ENCODE measurements at regions not wholly inside any gene's neighbourhood (a gene's known extent, or its start where the extent isn't known, plus 50 kb on each side); places are given as distances from the start of the nearest gene placed in this dataset.
"Not testable (repeated sequence)": the region's sequence is repeated elsewhere in the genome, so short reads cannot be mapped to it uniquely, and the experiment has no call there.

DNA sequence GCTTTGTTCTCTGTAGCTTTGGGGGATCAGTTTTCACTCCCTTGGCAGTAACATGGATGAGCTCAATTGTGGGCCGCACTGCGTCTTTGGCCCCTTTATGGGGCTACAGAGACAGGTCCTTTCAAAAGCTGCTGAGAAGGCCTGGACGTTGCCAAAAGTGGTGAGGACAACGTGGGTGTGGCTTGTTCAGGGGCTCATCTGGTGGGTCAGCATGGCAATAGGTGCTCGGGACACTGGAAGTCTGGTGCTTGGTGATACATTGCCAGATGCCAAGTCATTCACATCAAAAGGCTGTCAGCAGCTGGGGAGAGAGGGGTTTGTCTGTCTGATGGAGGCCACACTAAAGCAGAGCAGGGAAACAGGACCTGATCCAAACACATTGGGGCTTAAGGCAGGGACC, 149.8 kb upstream of the EOLA2 start:
- Histone ChIP-seq H3K4me3 (ENCODE audit: low read depth, low read length, poor library complexity, severe bottlenecking) (no peak overlapping the region), H3K36me3 (ENCODE audit: insufficient read depth, low read length, poor library complexity, severe bottlenecking) (no peaks in the 10 kb centered on the region), H3K4me1 (ENCODE audit: insufficient read depth, low read length, poor library complexity, severe bottlenecking) (no peaks in the 10 kb centered on the region), H3K27ac (ENCODE audit: low read depth, low read length, poor library complexity, severe bottlenecking) (no peak overlapping the region), H3K27me3 (replicated peaks; ENCODE audit: insufficient read depth, low read depth, low read length, poor library complexity) (no peaks in the 10 kb centered on the region), H3K9me3 (ENCODE audit: low read depth, low read length, poor library complexity, severe bottlenecking) (no peaks in the 10 kb centered on the region)
- CTCF ChIA-PET = no interaction called here
- BruUV-seq (replicated peaks) = no TSS peak
- POLR2A ChIA-PET (ENCODE audit: low non-redundant PET) = no interaction called here
- no peak for DNase-seq (ENCODE audit: low spot score)
- TF ChIP-seq, protein P1, sequence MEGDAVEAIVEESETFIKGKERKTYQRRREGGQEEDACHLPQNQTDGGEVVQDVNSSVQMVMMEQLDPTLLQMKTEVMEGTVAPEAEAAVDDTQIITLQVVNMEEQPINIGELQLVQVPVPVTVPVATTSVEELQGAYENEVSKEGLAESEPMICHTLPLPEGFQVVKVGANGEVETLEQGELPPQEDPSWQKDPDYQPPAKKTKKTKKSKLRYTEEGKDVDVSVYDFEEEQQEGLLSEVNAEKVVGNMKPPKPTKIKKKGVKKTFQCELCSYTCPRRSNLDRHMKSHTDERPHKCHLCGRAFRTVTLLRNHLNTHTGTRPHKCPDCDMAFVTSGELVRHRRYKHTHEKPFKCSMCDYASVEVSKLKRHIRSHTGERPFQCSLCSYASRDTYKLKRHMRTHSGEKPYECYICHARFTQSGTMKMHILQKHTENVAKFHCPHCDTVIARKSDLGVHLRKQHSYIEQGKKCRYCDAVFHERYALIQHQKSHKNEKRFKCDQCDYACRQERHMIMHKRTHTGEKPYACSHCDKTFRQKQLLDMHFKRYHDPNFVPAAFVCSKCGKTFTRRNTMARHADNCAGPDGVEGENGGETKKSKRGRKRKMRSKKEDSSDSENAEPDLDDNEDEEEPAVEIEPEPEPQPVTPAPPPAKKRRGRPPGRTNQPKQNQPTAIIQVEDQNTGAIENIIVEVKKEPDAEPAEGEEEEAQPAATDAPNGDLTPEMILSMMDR (conservative IDR thresholded peaks at IDR 0.05; ENCODE audit: low read depth, low read length) = no peak
- TF ChIP-seq EZH2 (IDR thresholded peaks at IDR 0.05; ENCODE audit: borderline replicate concordance, low read depth, low read length, poor library complexity, severe bottlenecking) = no peak
- intact Hi-C loops (cut with micrococcal nuclease; ENCODE audit: unreplicated experiment) = no loop called here

DNA sequence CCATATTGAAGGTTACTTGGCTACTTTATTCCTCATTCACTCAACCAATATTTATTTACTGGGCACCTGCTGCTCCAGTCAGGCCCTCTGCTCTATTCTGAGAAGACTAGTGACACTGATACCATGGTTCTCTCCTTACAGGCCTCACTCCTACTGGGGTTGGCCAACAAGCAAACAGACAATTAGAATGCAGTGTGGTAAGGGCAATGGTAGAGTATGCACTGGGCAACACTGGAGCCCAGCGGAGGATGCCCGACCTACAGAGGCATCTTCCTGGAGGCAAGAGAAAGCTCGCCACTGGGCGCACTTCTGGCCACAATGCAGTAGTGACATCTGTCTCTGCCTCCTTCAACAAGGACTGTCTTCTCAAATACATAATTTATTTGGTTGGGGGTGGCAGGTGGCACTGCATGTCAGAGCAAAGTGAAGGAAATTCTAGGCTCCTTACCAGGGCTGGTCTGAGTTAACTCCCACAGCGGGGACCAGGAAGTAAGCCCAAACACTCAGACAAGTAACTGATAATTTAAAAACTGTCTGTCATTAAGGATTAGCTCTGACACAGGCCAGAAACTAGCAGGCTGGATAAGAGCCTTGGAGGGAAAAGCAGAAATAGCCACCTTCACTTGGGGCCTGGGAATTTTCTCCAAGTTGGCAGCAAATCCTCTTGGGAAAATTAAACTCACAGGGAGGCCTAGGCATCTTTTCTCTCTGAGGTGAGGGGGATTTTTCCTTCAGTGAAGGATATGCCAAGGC, 150.7 kb upstream of the EOLA2 start:
- intact Hi-C loops (cut with micrococcal nuclease; ENCODE audit: unreplicated experiment) = no loop called here
- no peak overlapping the region for H3K4me3 ChIP-seq (ENCODE audit: low read depth, low read length, poor library complexity, severe bottlenecking)
- no peaks in the 10 kb centered on the region for H3K4me1 ChIP-seq (ENCODE audit: insufficient read depth, low read length, poor library complexity, severe bottlenecking)
- no peaks in the 10 kb centered on the region for H3K36me3 ChIP-seq (ENCODE audit: insufficient read depth, low read length, poor library complexity, severe bottlenecking)
- POLR2A ChIA-PET (ENCODE audit: low non-redundant PET) = no interaction called here
- no peak for DNase-seq (ENCODE audit: low spot score)
- no peaks in the 10 kb centered on the region for H3K27me3 ChIP-seq (replicated peaks; ENCODE audit: insufficient read depth, low read depth, low read length, poor library complexity)
- BruUV-seq (replicated peaks) = no TSS peak
- no peak for TF ChIP-seq EZH2 (IDR thresholded peaks at IDR 0.05; ENCODE audit: borderline replicate concordance, low read depth, low read length, poor library complexity, severe bottlenecking)
- TF ChIP-seq, protein P1 (conservative IDR thresholded peaks at IDR 0.05; ENCODE audit: low read depth, low read length) = no peak
- H3K27ac ChIP-seq (ENCODE audit: low read depth, low read length, poor library complexity, severe bottlenecking) = no peak overlapping the region
- CTCF ChIA-PET = no interaction called here
- no peaks in the 10 kb centered on the region for H3K9me3 ChIP-seq (ENCODE audit: low read depth, low read length, poor library complexity, severe bottlenecking)

DNA sequence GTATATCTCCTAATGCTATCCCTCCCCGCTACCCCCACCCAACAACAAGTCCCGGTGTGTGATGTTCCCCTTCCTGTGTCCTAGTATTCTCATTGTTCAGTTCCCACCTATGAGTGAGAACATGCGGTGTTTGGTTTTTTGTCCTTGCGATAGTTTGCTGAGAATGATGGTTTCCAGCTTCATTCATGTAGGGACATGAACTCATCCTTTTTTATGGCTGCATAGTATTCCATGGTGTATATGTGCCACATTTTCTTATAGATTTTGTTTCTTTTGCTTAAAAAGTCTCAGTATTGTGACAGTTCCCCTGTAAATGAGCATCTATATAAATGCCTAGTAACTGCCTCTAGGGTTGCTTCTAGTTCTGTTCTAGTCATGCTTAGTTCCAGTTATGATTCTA, 153.0 kb upstream of the EOLA2 start:
- H3K4me3 ChIP-seq (ENCODE audit: low read depth, low read length, poor library complexity, severe bottlenecking); POLR2A ChIA-PET (ENCODE audit: low non-redundant PET): not testable (repeated sequence)

DNA sequence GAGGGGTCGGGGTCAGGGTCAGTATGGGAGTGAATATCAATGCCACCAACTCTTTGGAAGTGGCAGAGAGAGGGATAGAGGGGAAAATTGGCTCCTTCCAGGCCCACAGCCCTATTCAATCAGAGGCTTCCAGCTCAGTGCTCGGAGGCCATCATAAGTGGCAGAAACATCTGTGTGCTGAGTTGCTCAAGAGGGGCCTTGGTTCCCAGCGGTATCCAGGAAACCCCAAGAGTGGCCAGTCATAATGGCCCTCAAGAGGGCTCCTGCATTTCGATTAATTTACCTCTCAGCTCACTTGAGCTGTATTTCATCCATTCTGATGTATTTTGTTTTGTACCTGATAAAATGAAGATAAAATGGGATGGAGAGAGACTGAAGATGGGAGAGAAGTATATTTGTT, 154.3 kb upstream of the EOLA2 start:
- no TSS peak for BruUV-seq (replicated peaks)
- ChIA-PET CTCF (no interaction called here), POLR2A (ENCODE audit: low non-redundant PET) (no interaction called here)
- intact Hi-C loops (cut with micrococcal nuclease; ENCODE audit: unreplicated experiment) = no loop called here
- no peak overlapping the region for H3K27ac ChIP-seq (ENCODE audit: low read depth, low read length, poor library complexity, severe bottlenecking)
- TF ChIP-seq EZH2 (IDR thresholded peaks at IDR 0.05; ENCODE audit: borderline replicate concordance, low read depth, low read length, poor library complexity, severe bottlenecking) = no peak
- TF ChIP-seq, protein P1 (conservative IDR thresholded peaks at IDR 0.05; ENCODE audit: low read depth, low read length) = no peak
- no peaks in the 10 kb centered on the region for H3K9me3 ChIP-seq (ENCODE audit: low read depth, low read length, poor library complexity, severe bottlenecking)
- no peak for DNase-seq (ENCODE audit: low spot score)
- no peak overlapping the region for H3K4me3 ChIP-seq (ENCODE audit: low read depth, low read length, poor library complexity, severe bottlenecking)
- no peaks in the 10 kb centered on the region for H3K4me1 ChIP-seq (ENCODE audit: insufficient read depth, low read length, poor library complexity, severe bottlenecking)
- H3K27me3 ChIP-seq (replicated peaks; ENCODE audit: insufficient read depth, low read depth, low read length, poor library complexity) = no peaks in the 10 kb centered on the region
- H3K36me3 ChIP-seq (ENCODE audit: insufficient read depth, low read length, poor library complexity, severe bottlenecking) = no peaks in the 10 kb centered on the region

More for the DNA sequence above, 153.0 kb upstream of the EOLA2 start:
- H3K4me1 ChIP-seq (ENCODE audit: insufficient read depth, low read length, poor library complexity, severe bottlenecking); H3K36me3 ChIP-seq (ENCODE audit: insufficient read depth, low read length, poor library complexity, severe bottlenecking); intact Hi-C loops (cut with micrococcal nuclease; ENCODE audit: unreplicated experiment); BruUV-seq (replicated peaks); DNase-seq (ENCODE audit: low spot score); H3K27ac ChIP-seq (ENCODE audit: low read depth, low read length, poor library complexity, severe bottlenecking); H3K9me3 ChIP-seq (ENCODE audit: low read depth, low read length, poor library complexity, severe bottlenecking); CTCF ChIA-PET; H3K27me3 ChIP-seq (replicated peaks; ENCODE audit: insufficient read depth, low read depth, low read length, poor library complexity): not testable (repeated sequence)
